ENCODE measurements at regions not wholly inside any gene's neighbourhood (a gene's known extent, or its start where the extent isn't known, plus 50 kb on each side); places are given as distances from the start of the nearest gene placed in this dataset.
"Not testable (repeated sequence)": the region's sequence is repeated elsewhere in the genome, so short reads cannot be mapped to it uniquely, and the experiment has no call there.

GRCh38 chr3:11916425-11916762, 69.7 kb upstream of the TAMM41 start:
- TF ChIP-seq CTCF, POLR2A (IDR thresholded peaks at IDR 0.05): not testable (repeated sequence)
